ENCODE measurements at regions not wholly inside any gene's neighbourhood (a gene's known extent, or its start where the extent isn't known, plus 50 kb on each side); places are given as distances from the start of the nearest gene placed in this dataset.

- Histone ChIP-seq H3K36me3 (replicated peaks in 1 of 2; ENCODE audit: control insufficient read depth in 2 of 2, insufficient read depth in 2 of 2, low read length in 2 of 2) (no peaks in the 10 kb centered on the region), H2AFZ (ENCODE audit: low read length) (no peak overlapping the region), H3K4me1 (ENCODE audit: control insufficient read depth in 2 of 2, insufficient read depth in 1 of 2, low read depth in 1 of 2, low read length in 2 of 2) (no peaks in the 10 kb centered on the region), H2BK5ac (ENCODE audit: low read length) (no peak overlapping the region), H4K91ac (ENCODE audit: low read depth, low read length, poor library complexity) (no peak overlapping the region), H3K4ac (ENCODE audit: low read length) (no peak overlapping the region), H2BK15ac (ENCODE audit: low read length) (no peak overlapping the region), H3K18ac (ENCODE audit: low read length) (no peak overlapping the region), H3K27me3 (ENCODE audit: control insufficient read depth in 3 of 3, insufficient read depth in 3 of 3, low read depth in 1 of 3, low read length in 3 of 3) (no peaks in the 10 kb centered on the region), H2AK5ac (ENCODE audit: low read depth, low read length) (no peak overlapping the region), H3K23ac (ENCODE audit: low read depth, low read length, poor library complexity) (no peak overlapping the region), H3K14ac (ENCODE audit: low read length) (no peak overlapping the region), H2BK120ac (ENCODE audit: low read depth, low read length) (no peak overlapping the region), H3K9me3 (replicated peaks in 1 of 2; ENCODE audit: control insufficient read depth in 2 of 2, insufficient read depth in 1 of 2, low read depth in 1 of 2, low read length in 2 of 2) (no peaks in the 10 kb centered on the region), H3K4me3 (ENCODE audit: low read length in 2 of 2) (no peak overlapping the region), H3K27ac (replicated peaks; ENCODE audit: low read length) (no peak overlapping the region), H3K79me1 (ENCODE audit: low read depth, low read length) (no peaks in the 10 kb centered on the region), H3K9ac (ENCODE audit: low read depth, low read length, poor library complexity) (no peak overlapping the region), H4K8ac (ENCODE audit: low read depth, low read length) (no peak overlapping the region), H3K4me2 (ENCODE audit: insufficient read depth, low read length, poor library complexity, severe bottlenecking) (no peak overlapping the region), H2BK12ac (ENCODE audit: low read length) (no peak overlapping the region)
- WGBS, 2 donors (ENCODE audit: extremely low coverage in 2 of 2, insufficient read length in 2 of 2, insufficient replicate concordance in 1 of 2), result no CpG with 5 or more reads among the region's 1 CpG
- no peak for DNase-seq (ENCODE audit: low spot score)
Observed at GRCh38 chr12:75735853-75736252, 224.4 kb upstream of the KRR1 start.

- no peaks in the 10 kb centered on the region for H3K79me1 ChIP-seq (ENCODE audit: low read depth, low read length)
- no peaks in the 10 kb centered on the region for H3K9me3 ChIP-seq (replicated peaks in 1 of 2; ENCODE audit: control insufficient read depth in 2 of 2, insufficient read depth in 1 of 2, low read depth in 1 of 2, low read length in 2 of 2)
- no peak overlapping the region for H2BK12ac ChIP-seq (ENCODE audit: low read length)
- no peak overlapping the region for H4K91ac ChIP-seq (ENCODE audit: low read depth, low read length, poor library complexity)
- no peaks in the 10 kb centered on the region for H3K36me3 ChIP-seq (replicated peaks in 1 of 2; ENCODE audit: control insufficient read depth in 2 of 2, insufficient read depth in 2 of 2, low read length in 2 of 2)
- H2BK120ac ChIP-seq (ENCODE audit: low read depth, low read length), result no peak overlapping the region
- H3K27ac ChIP-seq (replicated peaks; ENCODE audit: low read length), result no peak overlapping the region
- DNase-seq (ENCODE audit: low spot score), result no peak
- no peak overlapping the region for H3K14ac ChIP-seq (ENCODE audit: low read length)
- no peak overlapping the region for H2BK15ac ChIP-seq (ENCODE audit: low read length)
- no peaks in the 10 kb centered on the region for H3K27me3 ChIP-seq (ENCODE audit: control insufficient read depth in 3 of 3, insufficient read depth in 3 of 3, low read depth in 1 of 3, low read length in 3 of 3)
- WGBS, 2 donors (ENCODE audit: extremely low coverage in 2 of 2, insufficient read length in 2 of 2, insufficient replicate concordance in 1 of 2), result no CpG with 5 or more reads among the region's 1 CpG
- H3K4me2 ChIP-seq (ENCODE audit: insufficient read depth, low read length, poor library complexity, severe bottlenecking), result no peak overlapping the region
- H3K4ac ChIP-seq (ENCODE audit: low read length), result no peak overlapping the region
- no peak overlapping the region for H4K8ac ChIP-seq (ENCODE audit: low read depth, low read length)
- H3K9ac ChIP-seq (ENCODE audit: low read depth, low read length, poor library complexity), result no peak overlapping the region
- H2AFZ ChIP-seq (ENCODE audit: low read length), result no peak overlapping the region
- H2BK5ac ChIP-seq (ENCODE audit: low read length), result no peak overlapping the region
- H3K4me3 ChIP-seq (ENCODE audit: low read length in 2 of 2), result no peak overlapping the region
- no peak overlapping the region for H3K18ac ChIP-seq (ENCODE audit: low read length)
- no peak overlapping the region for H3K23ac ChIP-seq (ENCODE audit: low read depth, low read length, poor library complexity)
- H3K4me1 ChIP-seq (ENCODE audit: control insufficient read depth in 2 of 2, insufficient read depth in 1 of 2, low read depth in 1 of 2, low read length in 2 of 2), result peaks cover 6 to 11% of the 10 kb centered on the region in 2 donors
- H2AK5ac ChIP-seq (ENCODE audit: low read depth, low read length), result no peak overlapping the region
Observed at GRCh38 chr12:75728826-75729225, 217.4 kb upstream of the KRR1 start.

GRCh38 chr12:75727577-75727976 is 216.2 kb upstream of the KRR1 start:
- H3K27me3 ChIP-seq (ENCODE audit: control insufficient read depth in 3 of 3, insufficient read depth in 3 of 3, low read depth in 1 of 3, low read length in 3 of 3), result no peaks in the 10 kb centered on the region
- H2BK120ac ChIP-seq (ENCODE audit: low read depth, low read length), result no peak overlapping the region
- H3K4ac ChIP-seq (ENCODE audit: low read length), result no peak overlapping the region
- no peaks in the 10 kb centered on the region for H3K9me3 ChIP-seq (replicated peaks in 1 of 2; ENCODE audit: control insufficient read depth in 2 of 2, insufficient read depth in 1 of 2, low read depth in 1 of 2, low read length in 2 of 2)
- no peak overlapping the region for H3K18ac ChIP-seq (ENCODE audit: low read length)
- peak overlapping the region; percentile 1 for H3K27ac ChIP-seq (replicated peaks; ENCODE audit: low read length)
- no peak overlapping the region for H2BK5ac ChIP-seq (ENCODE audit: low read length)
- H3K4me2 ChIP-seq (ENCODE audit: insufficient read depth, low read length, poor library complexity, severe bottlenecking), result no peak overlapping the region
- H3K4me1 ChIP-seq (ENCODE audit: control insufficient read depth in 2 of 2, insufficient read depth in 1 of 2, low read depth in 1 of 2, low read length in 2 of 2), result peaks cover 6 to 18% of the 10 kb centered on the region in 2 donors
- H2AK5ac ChIP-seq (ENCODE audit: low read depth, low read length), result no peak overlapping the region
- H3K4me3 ChIP-seq (ENCODE audit: low read length in 2 of 2), result no peak overlapping the region
- no peaks in the 10 kb centered on the region for H3K36me3 ChIP-seq (replicated peaks in 1 of 2; ENCODE audit: control insufficient read depth in 2 of 2, insufficient read depth in 2 of 2, low read length in 2 of 2)
- no peak overlapping the region for H3K23ac ChIP-seq (ENCODE audit: low read depth, low read length, poor library complexity)
- DNase-seq (ENCODE audit: low spot score), result no peak
- WGBS, 2 donors (ENCODE audit: extremely low coverage in 2 of 2, insufficient read length in 2 of 2, insufficient replicate concordance in 1 of 2), result no CpG with 5 or more reads among the region's 2 CpGs
- H4K8ac ChIP-seq (ENCODE audit: low read depth, low read length), result no peak overlapping the region
- H3K9ac ChIP-seq (ENCODE audit: low read depth, low read length, poor library complexity), result no peak overlapping the region
- no peak overlapping the region for H2BK15ac ChIP-seq (ENCODE audit: low read length)
- H3K14ac ChIP-seq (ENCODE audit: low read length), result no peak overlapping the region
- H4K91ac ChIP-seq (ENCODE audit: low read depth, low read length, poor library complexity), result no peak overlapping the region
- no peak overlapping the region for H2BK12ac ChIP-seq (ENCODE audit: low read length)
- no peaks in the 10 kb centered on the region for H3K79me1 ChIP-seq (ENCODE audit: low read depth, low read length)
- H2AFZ ChIP-seq (ENCODE audit: low read length), result peak overlapping the region; percentile 54

- H2BK12ac ChIP-seq (ENCODE audit: low read length), result no peak overlapping the region
- no peak overlapping the region for H3K23ac ChIP-seq (ENCODE audit: low read depth, low read length, poor library complexity)
- no peak overlapping the region for H4K8ac ChIP-seq (ENCODE audit: low read depth, low read length)
- no peak overlapping the region for H2AK5ac ChIP-seq (ENCODE audit: low read depth, low read length)
- no peak overlapping the region for H4K91ac ChIP-seq (ENCODE audit: low read depth, low read length, poor library complexity)
- no peaks in the 10 kb centered on the region for H3K36me3 ChIP-seq (replicated peaks in 1 of 2; ENCODE audit: control insufficient read depth in 2 of 2, insufficient read depth in 2 of 2, low read length in 2 of 2)
- no peak overlapping the region for H3K9ac ChIP-seq (ENCODE audit: low read depth, low read length, poor library complexity)
- no peak overlapping the region for H2BK120ac ChIP-seq (ENCODE audit: low read depth, low read length)
- H3K14ac ChIP-seq (ENCODE audit: low read length), result no peak overlapping the region
- no peaks in the 10 kb centered on the region for H3K79me1 ChIP-seq (ENCODE audit: low read depth, low read length)
- no peak overlapping the region for H3K4me2 ChIP-seq (ENCODE audit: insufficient read depth, low read length, poor library complexity, severe bottlenecking)
- H3K4me3 ChIP-seq (ENCODE audit: low read length in 2 of 2), result no peak overlapping the region
- H2BK5ac ChIP-seq (ENCODE audit: low read length), result no peak overlapping the region
- no peak for DNase-seq (ENCODE audit: low spot score)
- no CpG with 5 or more reads among the region's 3 CpGs for WGBS, 2 donors (ENCODE audit: extremely low coverage in 2 of 2, insufficient read length in 2 of 2, insufficient replicate concordance in 1 of 2)
- H3K4ac ChIP-seq (ENCODE audit: low read length), result no peak overlapping the region
- no peak overlapping the region for H3K18ac ChIP-seq (ENCODE audit: low read length)
- H2AFZ ChIP-seq (ENCODE audit: low read length), result peak overlapping the region; percentile 24
- H2BK15ac ChIP-seq (ENCODE audit: low read length), result no peak overlapping the region
- no peaks in the 10 kb centered on the region for H3K9me3 ChIP-seq (replicated peaks in 1 of 2; ENCODE audit: control insufficient read depth in 2 of 2, insufficient read depth in 1 of 2, low read depth in 1 of 2, low read length in 2 of 2)
- no peaks in the 10 kb centered on the region for H3K27me3 ChIP-seq (ENCODE audit: control insufficient read depth in 3 of 3, insufficient read depth in 3 of 3, low read depth in 1 of 3, low read length in 3 of 3)
- H3K27ac ChIP-seq (replicated peaks; ENCODE audit: low read length), result no peak overlapping the region
- peaks cover 14 to 38% of the 10 kb centered on the region in 2 donors for H3K4me1 ChIP-seq (ENCODE audit: control insufficient read depth in 2 of 2, insufficient read depth in 1 of 2, low read depth in 1 of 2, low read length in 2 of 2)
Observed at GRCh38 chr12:75725521-75726111, 214.2 kb upstream of the KRR1 start.

All from neuronal stem cell (in vitro differentiated cells).